CD4-positive, CD25-positive, alpha-beta regulatory T cell (primary cell): ENCODE measurements at regions not wholly inside any gene's neighbourhood (a gene's known extent, or its start where the extent isn't known, plus 50 kb on each side); places are given as distances from the start of the nearest gene placed in this dataset.
A peak's percentile ranks its signal among the peaks of the same experiment; 100 is the strongest.

Experiments
- ATAC-seq, 2 donors: fragments of 150-1000 bp; cut with Tn5 transposase; one replicate each; pipeline ENCODE4 v1.10.0; 2021; ENCODE audit warnings: low read depth in 2 of 2, moderate number of reproducible peaks in 2 of 2, moderate library complexity in 1 of 2
- DNase-seq, 3 donors: peaks; one replicate each; pipeline versions ENCODE4 v3.0.0 to v3.0.0-alpha.2; 2012 to 2022; ENCODE audit warnings: mixed read lengths in 1 of 3
- H3K27ac ChIP-seq: one replicate; pipeline ENCODE4 v1.7.0; 2013; ENCODE audit warnings: mild to moderate bottlenecking, low read length; ENCODE audit not compliant: insufficient read depth, poor library complexity, severe bottlenecking
- H3K27me3 ChIP-seq: one replicate; pipeline ENCODE4 v1.7.0; 2013; ENCODE audit warnings: low read length; ENCODE audit not compliant: control insufficient read depth, insufficient read depth
- H3K36me3 ChIP-seq: one replicate; pipeline ENCODE4 v1.7.0; 2013; ENCODE audit warnings: mild to moderate bottlenecking, low read length, moderate library complexity; ENCODE audit not compliant: control insufficient read depth, insufficient read depth
- H3K4me1 ChIP-seq: 2 replicates; pipeline ENCODE4 v1.7.0; 2013; ENCODE audit warnings: mild to moderate bottlenecking, low read length; ENCODE audit not compliant: insufficient read depth, control insufficient read depth, poor library complexity, severe bottlenecking
- H3K4me3 ChIP-seq: one replicate; pipeline ENCODE4 v1.7.0; 2013; ENCODE audit warnings: low read depth, mild to moderate bottlenecking, low read length, moderate library complexity
- H3K9me3 ChIP-seq, 2 experiments: 1 replicate in 1 of 2; 2 replicates in 1 of 2; pipeline ENCODE4 v1.7.0; 2013; ENCODE audit warnings: low read length in 2 of 2, mild to moderate bottlenecking in 1 of 2, moderate library complexity in 1 of 2; ENCODE audit not compliant: control insufficient read depth in 2 of 2
- H3K27ac Mint-ChIP-seq, 3 donors: one replicate each; pipeline ENCODE4 v1.8.0; 2020 to 2022; ENCODE audit warnings: mild to moderate bottlenecking in 3 of 3, mixed read lengths in 3 of 3, moderate library complexity in 2 of 3
- H3K27me3 Mint-ChIP-seq: one replicate; pipeline ENCODE4 v1.8.0; 2022; ENCODE audit warnings: mild to moderate bottlenecking, mixed read lengths
- H3K36me3 Mint-ChIP-seq: one replicate; pipeline ENCODE4 v1.8.0; 2020; ENCODE audit warnings: mixed read lengths
- H3K4me1 Mint-ChIP-seq, 4 donors: one replicate each; pipeline ENCODE4 v1.8.0; 2020 to 2022; ENCODE audit warnings: mixed read lengths in 4 of 4, mild to moderate bottlenecking in 1 of 4
- H3K4me3 Mint-ChIP-seq, 4 donors: one replicate each; pipeline ENCODE4 v1.8.0; 2020 to 2022; ENCODE audit warnings: mild to moderate bottlenecking in 4 of 4, mixed read lengths in 4 of 4, moderate library complexity in 3 of 4
- H3K9me3 Mint-ChIP-seq, 7 donors: one replicate each; pipeline ENCODE4 v1.8.0; 2020 to 2022; ENCODE audit warnings: mixed read lengths in 7 of 7, mild to moderate bottlenecking in 3 of 7, moderate library complexity in 2 of 7

DNA sequence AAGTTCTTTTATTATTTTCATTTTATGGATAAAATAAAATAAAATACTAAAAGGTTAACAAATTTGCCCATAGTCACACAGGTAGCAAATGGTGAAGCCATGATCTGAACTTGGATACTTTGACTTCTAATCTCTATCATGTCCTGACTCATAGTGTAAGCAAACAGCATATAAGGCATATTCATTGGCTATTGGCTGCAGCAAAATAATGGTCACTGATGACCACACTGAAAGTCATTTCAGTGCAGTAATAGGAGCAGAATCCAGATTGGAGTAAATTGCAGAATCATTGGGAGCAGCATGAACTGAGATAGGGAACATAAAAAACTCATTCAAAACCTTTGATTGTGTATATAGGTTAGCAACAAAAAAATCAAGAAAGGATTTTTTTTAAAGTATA is 262.9 kb downstream of the PLA2G4A start:
- no peaks in the 10 kb centered on the region for H3K36me3 ChIP-seq
- peaks cover 4% of the 10 kb centered on the region for H3K4me1 ChIP-seq
- peak overlapping the region; percentile 31 for H3K4me3 ChIP-seq
- H3K27ac ChIP-seq = no peak overlapping the region
- Mint-ChIP-seq H3K9me3 (peaks cover 0 to 11% (median 4%) of the 10 kb centered on the region in 7 donors), H3K27ac (no peak overlapping the region), H3K36me3 (peaks cover 4% of the 10 kb centered on the region), H3K4me3 (peak overlapping the region in 1 of 4 donors; percentile 19), H3K27me3 (no peaks in the 10 kb centered on the region), H3K4me1 (peaks cover 2 to 18% (median 13%) of the 10 kb centered on the region in 4 donors)
- ATAC-seq = no peak
- H3K9me3 ChIP-seq = no peaks in the 10 kb centered on the region
- H3K27me3 ChIP-seq = no peaks in the 10 kb centered on the region
- DNase-seq = no peak

DNA sequence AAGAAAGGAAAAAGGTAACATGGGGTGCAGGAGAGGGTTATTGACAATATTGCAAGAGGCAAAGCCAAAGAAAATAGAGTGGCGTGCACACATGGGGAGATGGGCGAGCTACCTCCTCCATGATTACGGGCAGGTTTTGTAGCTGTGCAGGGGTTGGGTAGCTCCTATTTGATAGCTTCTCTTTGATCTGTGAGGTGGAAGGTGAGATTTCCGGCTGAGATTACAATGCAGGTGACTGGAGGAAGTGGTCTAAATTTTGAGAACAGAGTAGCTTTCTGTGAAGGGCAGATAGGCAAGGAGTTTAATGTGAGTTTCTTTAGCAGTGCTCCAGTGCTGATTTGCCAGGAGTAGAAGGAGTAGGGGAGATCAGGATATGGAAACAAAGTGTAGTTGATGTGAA is 263.4 kb downstream of the PLA2G4A start:
- peak; percentile 81 to 87 for ATAC-seq
- peak overlapping the region in 2 of 3 donors; percentile 12 to 95 for H3K27ac Mint-ChIP-seq

DNA sequence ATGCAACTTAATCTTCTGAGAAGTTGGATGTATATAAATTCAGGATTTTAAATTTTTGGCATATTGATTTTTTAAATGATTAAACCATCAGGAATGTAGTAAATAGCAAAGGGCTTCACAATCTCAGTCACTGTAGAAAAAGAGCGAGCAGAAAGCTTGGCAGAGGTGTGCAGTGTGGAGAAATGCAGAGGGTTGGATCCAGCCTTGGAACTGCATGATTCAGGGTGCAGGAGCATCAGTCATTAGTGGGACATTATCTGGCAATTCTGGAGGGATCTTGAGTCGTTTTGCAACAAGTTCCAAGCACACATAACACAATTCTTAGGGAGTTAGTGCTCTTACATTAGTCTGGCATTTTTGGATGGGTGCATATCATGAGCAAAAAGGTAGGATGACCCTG is 267.9 kb downstream of the PLA2G4A start:
- Mint-ChIP-seq H3K36me3 (no peaks in the 10 kb centered on the region), H3K27me3 (no peaks in the 10 kb centered on the region)
- ATAC-seq = no peak

More for the DNA sequence above, 263.4 kb downstream of the PLA2G4A start:
- Mint-ChIP-seq H3K36me3 (peaks cover 4% of the 10 kb centered on the region), H3K4me3 (peak overlapping the region in 3 of 4 donors; percentile 8 to 54 (median 19)), H3K9me3 (peaks cover 0 to 11% (median 4%) of the 10 kb centered on the region in 7 donors), H3K4me1 (peaks cover 2 to 18% (median 13%) of the 10 kb centered on the region in 4 donors), H3K27me3 (no peaks in the 10 kb centered on the region)
- Histone ChIP-seq H3K4me1 (peaks cover 4% of the 10 kb centered on the region), H3K36me3 (no peaks in the 10 kb centered on the region), H3K27me3 (no peaks in the 10 kb centered on the region), H3K9me3 (no peaks in the 10 kb centered on the region), H3K4me3 (peak overlapping the region; percentile 31), H3K27ac (peak overlapping the region; percentile 36)
- DNase-seq = peak in 2 of 3 donors; percentile 32 to 81

DNA sequence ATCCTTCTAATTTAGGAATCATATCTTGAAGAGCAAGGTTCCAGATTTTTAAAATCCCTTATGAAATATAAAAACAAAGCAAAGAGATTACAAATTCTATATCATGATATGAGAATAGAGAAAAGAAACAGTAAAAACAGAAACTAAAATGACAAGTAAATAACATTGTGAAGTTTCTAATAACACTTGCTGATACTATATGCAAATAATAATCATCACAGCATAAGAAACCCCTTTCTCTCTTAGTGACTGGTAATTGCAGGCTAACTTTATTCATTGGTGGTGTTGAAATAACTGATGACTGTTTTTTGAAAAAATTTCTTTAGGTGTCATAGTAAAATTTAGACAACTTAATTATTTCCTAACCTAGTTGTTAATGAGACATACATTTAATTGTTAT is 281.6 kb downstream of the PLA2G4A start:
- Histone ChIP-seq H3K9me3 (no peaks in the 10 kb centered on the region), H3K27me3 (no peaks in the 10 kb centered on the region), H3K36me3 (no peaks in the 10 kb centered on the region), H3K4me3 (no peak overlapping the region), H3K4me1 (no peaks in the 10 kb centered on the region), H3K27ac (no peak overlapping the region)
- no peak for DNase-seq
- no peaks in the 10 kb centered on the region for H3K27me3 Mint-ChIP-seq
- peaks cover 0 to 5% (median 2%) of the 10 kb centered on the region in 7 donors for H3K9me3 Mint-ChIP-seq
- no peaks in the 10 kb centered on the region for H3K36me3 Mint-ChIP-seq
- no peak for ATAC-seq
- no peak overlapping the region for H3K27ac Mint-ChIP-seq
- peaks cover 0 to 4% (median under 1%) of the 10 kb centered on the region in 4 donors for H3K4me1 Mint-ChIP-seq
- no peak overlapping the region for H3K4me3 Mint-ChIP-seq

More for the DNA sequence above, 267.9 kb downstream of the PLA2G4A start:
- no peaks in the 10 kb centered on the region for H3K36me3 ChIP-seq
- H3K9me3 ChIP-seq = no peaks in the 10 kb centered on the region
- Mint-ChIP-seq H3K9me3 (peaks cover 0 to 12% (median 3%) of the 10 kb centered on the region in 7 donors), H3K4me3 (peak overlapping the region in 1 of 4 donors; percentile 29), H3K27ac (no peak overlapping the region), H3K4me1 (peaks cover 2 to 20% (median 11%) of the 10 kb centered on the region in 4 donors)
- H3K4me3 ChIP-seq = no peak overlapping the region
- H3K27ac ChIP-seq = no peak overlapping the region
- H3K4me1 ChIP-seq = peaks cover 3% of the 10 kb centered on the region
- DNase-seq = no peak
- no peaks in the 10 kb centered on the region for H3K27me3 ChIP-seq

DNA sequence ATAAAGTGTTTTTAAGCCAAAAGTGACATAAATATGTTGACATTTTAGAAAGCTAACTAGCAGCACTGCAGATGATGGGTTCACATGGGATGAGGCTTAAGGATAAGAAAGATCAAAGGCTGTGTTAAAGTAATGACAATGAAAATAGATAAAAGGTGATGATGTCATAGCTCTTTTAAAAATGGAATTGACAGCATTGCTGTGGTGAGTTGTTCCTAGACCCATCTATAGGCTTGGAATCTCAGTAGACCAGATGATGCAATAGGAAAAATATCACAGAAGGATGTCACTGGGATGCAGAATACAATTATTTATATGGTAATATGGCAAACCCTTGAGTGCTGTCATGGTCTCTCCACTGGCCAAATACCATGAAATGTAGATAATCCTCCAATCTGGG is 286.0 kb downstream of the PLA2G4A start:
- H3K36me3 ChIP-seq = no peaks in the 10 kb centered on the region
- no peak overlapping the region for H3K27ac ChIP-seq
- Mint-ChIP-seq H3K4me3 (no peak overlapping the region), H3K9me3 (peaks cover 0 to 12% (median 3%) of the 10 kb centered on the region in 7 donors), H3K27me3 (no peaks in the 10 kb centered on the region), H3K4me1 (no peaks in the 10 kb centered on the region), H3K36me3 (no peaks in the 10 kb centered on the region), H3K27ac (no peak overlapping the region)
- H3K9me3 ChIP-seq = no peaks in the 10 kb centered on the region
- H3K27me3 ChIP-seq = no peaks in the 10 kb centered on the region
- ATAC-seq = no peak
- no peak overlapping the region for H3K4me3 ChIP-seq
- no peaks in the 10 kb centered on the region for H3K4me1 ChIP-seq
- no peak for DNase-seq

DNA sequence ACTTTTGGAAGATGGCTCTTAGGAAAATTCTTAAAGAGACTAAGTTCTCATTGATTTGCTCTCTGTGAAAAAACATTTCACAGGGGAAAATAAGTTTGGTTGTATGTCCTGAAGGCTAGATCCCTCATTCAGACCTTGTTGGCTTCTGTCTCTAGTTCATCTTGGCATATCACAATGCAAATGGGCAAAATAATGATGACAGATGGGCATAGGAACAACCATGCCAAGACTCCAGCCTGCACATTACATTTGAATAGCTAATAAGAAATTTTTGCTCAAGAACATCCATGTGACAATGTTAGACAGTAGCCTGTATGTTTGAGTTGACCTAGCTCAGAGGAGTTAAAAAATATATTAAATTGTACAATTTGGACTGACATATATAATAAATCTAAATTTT is 292.9 kb downstream of the PLA2G4A start:
- Histone ChIP-seq H3K9me3 (no peaks in the 10 kb centered on the region), H3K4me3 (no peak overlapping the region), H3K36me3 (no peaks in the 10 kb centered on the region), H3K27ac (no peak overlapping the region), H3K4me1 (no peaks in the 10 kb centered on the region), H3K27me3 (no peaks in the 10 kb centered on the region)
- no peaks in the 10 kb centered on the region for H3K4me1 Mint-ChIP-seq
- H3K9me3 Mint-ChIP-seq = peaks cover 0 to 12% (median 0%) of the 10 kb centered on the region in 7 donors
- H3K27ac Mint-ChIP-seq = no peak overlapping the region
- H3K27me3 Mint-ChIP-seq = no peaks in the 10 kb centered on the region
- ATAC-seq = no peak
- H3K4me3 Mint-ChIP-seq = no peak overlapping the region
- no peaks in the 10 kb centered on the region for H3K36me3 Mint-ChIP-seq
- no peak for DNase-seq

DNA sequence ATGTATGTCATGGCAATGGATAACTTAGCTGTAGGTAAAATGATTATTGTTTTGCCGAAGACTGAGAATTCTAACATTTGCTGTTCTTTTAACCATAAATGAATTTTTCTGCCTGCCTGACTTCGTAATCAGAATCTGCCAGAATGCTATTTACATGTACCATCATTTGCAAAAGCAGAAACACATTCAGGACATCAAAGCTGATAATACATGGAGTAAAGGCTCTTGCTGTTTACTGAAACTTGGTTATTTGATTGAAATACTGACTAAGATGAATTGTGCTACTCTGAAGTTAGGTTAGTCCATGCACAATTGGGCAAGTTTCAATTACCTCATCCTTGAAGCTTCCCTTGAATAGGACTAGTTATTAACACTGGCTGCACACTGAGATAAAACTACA is 293.8 kb downstream of the PLA2G4A start:
- H3K9me3 Mint-ChIP-seq = peaks cover 0 to 9% (median 0%) of the 10 kb centered on the region in 7 donors
- no peaks in the 10 kb centered on the region for H3K4me1 Mint-ChIP-seq
- no peaks in the 10 kb centered on the region for H3K27me3 ChIP-seq
- no peak for DNase-seq
- no peaks in the 10 kb centered on the region for H3K4me1 ChIP-seq
- no peak overlapping the region for H3K4me3 ChIP-seq
- H3K36me3 ChIP-seq = no peaks in the 10 kb centered on the region
- H3K27ac ChIP-seq = no peak overlapping the region
- H3K27ac Mint-ChIP-seq = no peak overlapping the region
- no peak overlapping the region for H3K4me3 Mint-ChIP-seq
- ATAC-seq = no peak
- no peaks in the 10 kb centered on the region for H3K27me3 Mint-ChIP-seq
- H3K9me3 ChIP-seq = no peaks in the 10 kb centered on the region
- H3K36me3 Mint-ChIP-seq = no peaks in the 10 kb centered on the region

DNA sequence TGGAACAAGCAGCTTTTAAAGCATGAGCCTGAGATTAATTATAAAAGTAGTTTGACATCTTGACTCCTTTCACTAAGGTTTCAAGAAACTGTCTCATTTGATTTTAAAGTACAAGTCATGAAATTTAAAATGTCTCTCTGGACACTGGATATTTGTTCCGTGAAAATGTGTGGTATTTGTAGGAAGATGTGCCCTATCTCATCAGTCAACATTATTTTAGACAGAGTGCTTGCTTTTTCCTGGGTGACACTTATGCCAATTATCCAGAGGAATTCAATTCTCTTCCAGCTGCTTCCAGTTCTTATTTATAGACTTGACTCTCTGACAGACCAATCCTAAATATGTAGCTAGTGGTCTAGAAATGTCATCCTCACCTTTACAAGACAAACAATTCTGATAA is 300.4 kb downstream of the PLA2G4A start:
- H3K4me1 ChIP-seq = no peaks in the 10 kb centered on the region
- Mint-ChIP-seq H3K27ac (no peak overlapping the region), H3K4me1 (peaks cover 0 to 8% (median 0%) of the 10 kb centered on the region in 4 donors), H3K4me3 (no peak overlapping the region), H3K27me3 (no peaks in the 10 kb centered on the region), H3K36me3 (no peaks in the 10 kb centered on the region), H3K9me3 (peaks cover 0 to 5% (median 0%) of the 10 kb centered on the region in 7 donors)
- no peak for ATAC-seq
- no peak overlapping the region for H3K27ac ChIP-seq
- no peaks in the 10 kb centered on the region for H3K36me3 ChIP-seq
- no peaks in the 10 kb centered on the region for H3K9me3 ChIP-seq
- DNase-seq = no peak
- H3K4me3 ChIP-seq = no peak overlapping the region
- no peaks in the 10 kb centered on the region for H3K27me3 ChIP-seq
